IMR-90 (cell line): ENCODE measurements at regions not wholly inside any gene's neighbourhood (a gene's known extent, or its start where the extent isn't known, plus 50 kb on each side); places are given as distances from the start of the nearest gene placed in this dataset.

Experiments used
- BHLHE40 ChIP-seq: fragments of 150-350 bp; IDR thresholded peaks from 2 replicates; pipeline ENCODE4 v1.6.1; 2016; ENCODE audit warnings: mild to moderate bottlenecking, low read depth, low read length
- CHD1 ChIP-seq: IDR thresholded peaks from 2 replicates; pipeline ENCODE4 v1.6.1; 2012; ENCODE audit warnings: low read depth, low read length, improper control_type of control experiment
- MAFK ChIP-seq: IDR thresholded peaks from 2 replicates; pipeline ENCODE4 v1.6.1; 2012; ENCODE audit warnings: low read depth, low read length, improper control_type of control experiment
- MXI1 ChIP-seq: IDR thresholded peaks from 2 replicates; pipeline ENCODE4 v1.6.1; 2012; ENCODE audit warnings: low read depth, mild to moderate bottlenecking, low read length, moderate library complexity, borderline replicate concordance
- POLR2A ChIP-seq: IDR thresholded peaks from 2 replicates; pipeline ENCODE4 v1.6.1; 2012; ENCODE audit warnings: mild to moderate bottlenecking, low read depth, low read length
- RAD21 ChIP-seq: IDR thresholded peaks from 2 replicates; pipeline ENCODE4 v1.6.1; 2012; ENCODE audit warnings: low read length, improper control_type of control experiment
- SMC3 ChIP-seq: fragments of 150-350 bp; IDR thresholded peaks from 2 replicates; pipeline ENCODE4 v1.6.1; 2016; ENCODE audit warnings: low read depth, mild to moderate bottlenecking, antibody characterized with exemption, low read length, moderate library complexity
- TF ChIP-seq, protein P1 (sequence below): conservative IDR thresholded peaks from 2 replicates; pipeline ENCODE4 v1.5.1; 2012; ENCODE audit warnings: mild to moderate bottlenecking, low read depth, low read length, improper control_type of control experiment
- TF ChIP-seq, protein P2 (sequence below): fragments of 150-350 bp; IDR thresholded peaks from 2 replicates; pipeline ENCODE4 v1.6.1; 2017; ENCODE audit warnings: mild to moderate bottlenecking, antibody characterized with exemption, low read length, low read depth

DNA sequence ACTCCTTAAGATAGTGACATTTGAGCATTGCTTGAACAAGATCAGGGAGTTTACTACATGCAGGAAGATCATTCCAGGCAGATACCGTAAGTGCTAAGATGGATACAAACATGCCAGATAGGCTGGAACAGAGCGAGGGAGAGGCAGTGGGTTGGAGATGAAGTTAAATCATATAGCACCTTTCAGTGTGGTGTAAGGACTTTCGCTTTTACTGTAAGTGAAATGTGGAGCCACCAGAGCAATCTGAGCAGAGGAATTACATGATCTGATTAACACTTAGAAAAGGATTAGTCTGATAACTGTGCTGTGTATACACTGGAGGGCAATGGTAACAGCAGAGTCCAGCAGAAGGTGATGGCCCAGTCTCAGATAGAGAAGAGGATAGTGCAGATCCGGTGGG lies 163.0 kb upstream of the SSTR1 start:
- TF ChIP-seq, protein P1, sequence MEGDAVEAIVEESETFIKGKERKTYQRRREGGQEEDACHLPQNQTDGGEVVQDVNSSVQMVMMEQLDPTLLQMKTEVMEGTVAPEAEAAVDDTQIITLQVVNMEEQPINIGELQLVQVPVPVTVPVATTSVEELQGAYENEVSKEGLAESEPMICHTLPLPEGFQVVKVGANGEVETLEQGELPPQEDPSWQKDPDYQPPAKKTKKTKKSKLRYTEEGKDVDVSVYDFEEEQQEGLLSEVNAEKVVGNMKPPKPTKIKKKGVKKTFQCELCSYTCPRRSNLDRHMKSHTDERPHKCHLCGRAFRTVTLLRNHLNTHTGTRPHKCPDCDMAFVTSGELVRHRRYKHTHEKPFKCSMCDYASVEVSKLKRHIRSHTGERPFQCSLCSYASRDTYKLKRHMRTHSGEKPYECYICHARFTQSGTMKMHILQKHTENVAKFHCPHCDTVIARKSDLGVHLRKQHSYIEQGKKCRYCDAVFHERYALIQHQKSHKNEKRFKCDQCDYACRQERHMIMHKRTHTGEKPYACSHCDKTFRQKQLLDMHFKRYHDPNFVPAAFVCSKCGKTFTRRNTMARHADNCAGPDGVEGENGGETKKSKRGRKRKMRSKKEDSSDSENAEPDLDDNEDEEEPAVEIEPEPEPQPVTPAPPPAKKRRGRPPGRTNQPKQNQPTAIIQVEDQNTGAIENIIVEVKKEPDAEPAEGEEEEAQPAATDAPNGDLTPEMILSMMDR: no peak
- no peak for TF ChIP-seq RAD21
- TF ChIP-seq MXI1: no peak
- TF ChIP-seq CHD1: no peak
- no peak for TF ChIP-seq BHLHE40
- no peak for TF ChIP-seq SMC3
- TF ChIP-seq, protein P2, sequence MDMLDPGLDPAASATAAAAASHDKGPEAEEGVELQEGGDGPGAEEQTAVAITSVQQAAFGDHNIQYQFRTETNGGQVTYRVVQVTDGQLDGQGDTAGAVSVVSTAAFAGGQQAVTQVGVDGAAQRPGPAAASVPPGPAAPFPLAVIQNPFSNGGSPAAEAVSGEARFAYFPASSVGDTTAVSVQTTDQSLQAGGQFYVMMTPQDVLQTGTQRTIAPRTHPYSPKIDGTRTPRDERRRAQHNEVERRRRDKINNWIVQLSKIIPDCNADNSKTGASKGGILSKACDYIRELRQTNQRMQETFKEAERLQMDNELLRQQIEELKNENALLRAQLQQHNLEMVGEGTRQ: no peak
- TF ChIP-seq POLR2A: no peak
- no peak for TF ChIP-seq MAFK
